Activated CD8-positive, alpha-beta memory T cell treated with anti-CD3 and anti-CD28 coated beads for 1 hour (primary cell): ENCODE measurements at regions not wholly inside any gene's neighbourhood (a gene's known extent, or its start where the extent isn't known, plus 50 kb on each side); places are given as distances from the start of the nearest gene placed in this dataset.
"Not testable (repeated sequence)": the region's sequence is repeated elsewhere in the genome, so short reads cannot be mapped to it uniquely, and the experiment has no call there.

Experiments used
- DNase-seq, 2 donors: peaks; one replicate each; pipeline ENCODE4 v3.0.0-alpha.2; 2020; ENCODE audit warnings: low read depth in 1 of 2; ENCODE audit errors: extremely low read depth in 1 of 2

DNA sequence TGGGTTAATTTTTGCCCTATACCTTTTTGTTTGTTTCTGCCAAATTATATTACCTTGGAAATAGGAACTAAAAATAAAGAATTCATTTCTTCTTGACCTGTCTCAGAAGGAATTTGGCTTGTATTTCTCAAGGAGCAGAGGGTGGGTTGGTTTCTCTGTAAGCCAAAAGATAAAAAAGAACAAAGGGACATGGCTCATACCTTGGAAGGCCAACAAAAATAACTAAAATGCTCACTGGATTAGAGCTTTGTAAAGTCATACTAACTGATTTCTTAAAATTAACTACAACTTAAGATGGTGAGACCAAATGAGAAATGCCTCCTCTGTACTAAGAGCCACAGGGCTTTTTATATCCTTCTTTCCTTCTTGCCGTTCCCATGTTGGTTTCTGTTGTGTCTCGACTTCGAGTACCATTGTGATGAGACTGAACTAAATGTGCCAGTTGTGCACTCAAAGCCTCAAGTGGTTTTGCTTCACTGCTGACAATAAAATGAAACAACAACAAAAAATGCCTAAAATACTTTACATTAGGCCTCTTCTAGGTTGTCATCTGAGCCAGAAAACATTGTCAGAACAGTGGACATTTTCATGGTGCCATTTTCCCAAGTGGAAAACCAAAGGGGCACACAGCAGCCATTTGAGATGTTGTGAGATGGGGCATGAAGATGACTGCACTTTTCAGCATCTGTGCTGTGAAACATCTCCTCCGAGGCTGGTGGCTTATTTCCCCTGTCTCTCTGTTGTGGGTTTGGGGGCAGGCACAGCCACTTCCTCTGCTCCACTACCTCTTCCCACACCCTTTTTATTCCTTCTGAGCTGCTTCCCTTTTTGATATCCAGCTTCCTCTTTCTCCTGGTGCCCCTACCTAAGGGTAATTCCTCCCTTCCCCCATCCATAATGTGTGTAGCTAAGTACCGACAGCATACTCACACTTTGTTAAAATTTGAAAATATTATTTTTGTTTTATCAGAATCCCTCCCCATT is 51.8 kb upstream of the AGR3 start:
- no peak for DNase-seq

DNA sequence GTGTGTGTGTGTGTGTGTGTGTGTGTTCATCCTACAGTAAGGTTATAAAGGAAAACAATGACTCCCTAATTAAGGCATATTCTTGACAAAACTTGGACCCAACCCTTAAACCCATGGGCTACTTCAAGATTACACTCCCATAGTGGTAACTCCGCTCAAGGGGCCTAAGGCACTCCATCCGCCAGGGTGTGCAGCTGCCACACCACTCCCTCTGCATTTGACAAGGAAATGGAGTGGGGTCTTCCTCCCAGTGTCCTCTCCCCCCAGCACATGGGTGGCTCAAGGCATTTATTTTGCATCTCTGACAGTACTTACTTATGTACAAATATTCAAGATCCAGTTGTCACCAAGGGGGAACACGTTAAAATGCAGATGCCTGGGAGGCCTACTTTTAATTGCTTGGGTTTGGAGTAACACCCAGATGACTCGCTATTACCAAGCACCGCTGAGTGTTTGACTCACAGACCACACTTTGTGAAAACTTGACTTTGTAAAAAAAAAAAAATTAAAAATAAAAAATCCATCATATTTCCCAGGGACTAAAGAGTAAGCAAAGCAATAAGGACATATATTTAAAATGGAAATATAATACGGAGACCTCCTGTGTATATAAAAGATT is 53.0 kb upstream of the AGR3 start:
- no peak for DNase-seq

DNA sequence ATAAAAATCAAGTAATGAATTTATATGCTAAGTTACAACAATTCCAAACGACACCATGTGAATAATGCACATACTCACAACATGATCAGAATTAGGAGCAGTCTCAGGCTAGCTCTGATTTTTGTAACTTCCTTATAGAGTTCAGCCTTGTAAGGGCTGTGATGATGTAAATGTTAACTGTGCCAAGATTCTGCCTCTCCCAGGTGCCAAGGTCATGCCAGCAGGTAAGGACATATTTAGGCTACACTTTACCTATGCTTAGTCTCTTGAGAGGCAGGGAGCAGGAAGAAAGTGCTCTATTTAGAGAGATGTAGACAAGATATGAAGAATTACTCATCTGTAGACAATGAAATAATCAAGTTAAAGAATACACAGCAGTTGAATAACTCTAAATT is 53.6 kb upstream of the AGR3 start:
- no peak for DNase-seq

DNA sequence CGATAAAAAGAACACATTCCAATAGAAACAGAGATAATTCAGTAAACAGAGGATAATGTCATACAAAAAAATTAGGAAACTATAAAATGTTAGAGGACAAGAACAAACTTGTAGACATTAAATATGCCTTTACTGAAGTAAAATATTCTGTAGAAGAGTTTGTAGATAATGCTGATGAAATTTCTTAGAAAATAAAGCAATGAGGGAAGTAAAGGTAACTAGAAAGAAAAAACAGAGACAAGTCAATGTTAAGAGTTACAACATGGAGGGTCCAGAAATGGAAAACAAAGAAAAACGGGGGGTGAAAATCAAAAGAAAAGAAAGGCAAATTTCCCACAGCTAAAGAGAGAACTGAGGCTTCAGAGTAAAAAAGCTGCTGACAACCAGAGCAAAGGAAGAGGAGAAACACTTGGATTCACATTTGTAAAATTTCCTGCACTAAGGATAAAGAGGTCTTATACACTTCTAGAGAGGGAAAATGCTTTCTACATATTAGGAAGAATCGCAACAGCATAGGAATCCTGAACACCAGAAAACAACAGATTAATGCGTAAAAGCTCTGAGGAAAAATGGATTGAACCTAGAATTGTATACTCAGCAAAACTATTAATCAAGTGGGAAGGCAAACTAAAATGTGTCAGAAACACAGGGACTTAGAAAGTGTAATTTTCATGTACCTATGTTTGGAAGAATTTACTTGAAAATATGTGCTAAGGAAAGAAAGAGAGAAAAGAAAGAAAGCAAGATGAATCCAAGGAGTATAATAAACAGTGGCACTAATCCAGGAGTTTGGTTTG is 55.0 kb upstream of the AGR3 start:
- DNase-seq, result no peak

DNA sequence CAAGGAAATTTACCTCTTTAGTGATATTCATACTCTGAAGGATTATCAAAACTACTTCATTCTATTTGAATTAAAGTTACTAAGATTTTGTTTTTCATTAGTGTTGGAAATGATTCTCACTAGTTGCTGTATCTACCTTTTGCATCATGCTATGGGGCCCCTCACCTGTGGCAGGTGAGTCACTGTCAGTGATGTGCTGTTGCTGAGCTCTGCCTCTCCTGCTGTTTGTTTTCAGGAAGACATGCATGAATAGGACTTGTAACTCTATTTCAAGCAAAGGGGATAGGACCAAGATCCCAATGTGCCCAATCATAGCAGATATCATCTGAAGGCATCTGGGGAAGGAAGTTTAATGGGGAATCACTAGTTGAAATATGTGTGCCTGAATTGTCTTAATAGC is 57.4 kb upstream of the AGR3 start:
- no peak for DNase-seq

DNA sequence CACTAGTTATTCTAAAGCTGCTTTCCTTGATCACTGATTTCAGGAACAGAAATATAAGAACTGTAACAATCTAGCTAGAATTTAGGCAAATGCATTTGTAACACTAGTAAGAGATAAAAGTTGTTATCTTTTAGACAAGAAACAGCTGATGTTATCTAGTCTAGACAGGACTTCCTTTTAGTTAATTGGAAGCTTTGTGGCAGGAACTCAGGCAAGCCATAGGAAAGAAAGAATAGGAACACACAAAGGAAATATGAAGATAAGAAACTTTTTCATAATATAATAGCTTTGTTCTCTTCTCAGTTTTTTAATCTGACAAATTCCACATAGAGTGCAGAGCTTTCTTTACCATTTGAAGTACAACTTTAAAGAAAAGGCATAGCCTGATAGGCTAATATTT is 59.0 kb upstream of the AGR3 start:
- no peak for DNase-seq

DNA sequence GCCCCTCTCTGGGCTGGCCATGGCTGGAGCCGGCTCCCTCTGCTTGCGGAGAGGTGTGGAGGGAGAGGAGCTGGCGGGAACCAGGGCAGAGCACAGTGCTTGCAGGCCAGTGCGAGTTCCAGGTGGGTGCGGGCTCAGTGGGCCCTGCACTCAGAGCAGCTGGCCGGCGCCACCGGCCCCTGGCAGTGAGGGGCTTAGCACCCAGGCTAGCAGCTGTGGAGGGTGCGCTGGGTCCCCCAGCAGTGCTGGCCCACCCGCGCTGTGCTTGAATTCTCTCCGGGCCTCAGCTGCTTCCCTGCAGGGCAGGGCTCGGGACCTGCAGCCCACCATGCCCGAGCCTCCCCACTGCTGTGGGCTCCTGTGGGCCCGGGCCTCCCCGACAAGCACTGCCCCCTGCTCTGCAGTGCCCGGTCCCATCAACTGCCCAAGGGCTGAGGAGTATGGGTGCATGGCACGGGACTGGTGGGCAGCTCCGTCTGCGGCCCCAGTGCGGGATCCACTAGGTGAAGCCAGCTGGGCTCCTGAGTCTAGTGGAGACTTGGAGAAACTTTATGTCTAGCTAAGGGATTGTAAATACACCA is 61.2 kb upstream of the AGR3 start:
- no peak for DNase-seq

DNA sequence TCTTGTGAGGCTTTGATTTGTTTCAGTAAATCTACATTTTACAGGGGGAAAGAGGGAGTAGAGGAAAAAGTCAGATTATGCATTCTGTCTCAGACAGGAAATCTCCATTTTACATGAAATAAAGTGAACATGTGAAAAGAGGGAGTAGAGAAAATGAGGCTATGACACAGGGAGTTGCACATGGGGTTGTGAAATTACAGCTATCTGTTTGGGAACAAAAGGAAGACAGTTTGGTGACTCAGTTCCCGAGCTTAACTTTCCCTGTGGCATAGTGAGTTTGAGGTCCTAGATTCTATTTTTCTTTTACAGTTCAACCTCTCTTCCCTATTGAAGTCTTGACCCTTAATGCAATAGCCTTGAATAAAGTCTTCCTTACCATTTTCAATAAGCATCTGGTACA is 63.2 kb upstream of the AGR3 start:
- no peak for DNase-seq

DNA sequence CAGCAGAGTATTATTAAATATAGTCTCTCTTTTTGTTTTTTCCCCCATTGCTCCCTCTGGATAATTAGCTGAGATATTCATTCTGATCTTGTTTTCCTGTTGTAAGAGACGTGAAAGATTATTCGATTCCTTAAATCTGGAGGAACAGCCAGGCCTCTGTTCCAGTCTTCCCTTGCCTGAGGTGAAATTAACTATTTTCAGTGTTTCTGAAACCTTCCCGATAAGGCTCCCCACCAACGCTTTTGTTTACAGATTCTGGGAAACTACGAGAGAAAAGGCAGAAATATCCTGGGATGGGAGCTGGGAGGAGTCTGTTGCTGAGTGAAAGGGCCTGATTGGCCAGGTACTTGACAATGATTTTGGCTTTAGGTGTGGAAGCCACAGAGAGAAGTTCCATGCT is 63.6 kb upstream of the AGR3 start:
- DNase-seq, result no peak

DNA sequence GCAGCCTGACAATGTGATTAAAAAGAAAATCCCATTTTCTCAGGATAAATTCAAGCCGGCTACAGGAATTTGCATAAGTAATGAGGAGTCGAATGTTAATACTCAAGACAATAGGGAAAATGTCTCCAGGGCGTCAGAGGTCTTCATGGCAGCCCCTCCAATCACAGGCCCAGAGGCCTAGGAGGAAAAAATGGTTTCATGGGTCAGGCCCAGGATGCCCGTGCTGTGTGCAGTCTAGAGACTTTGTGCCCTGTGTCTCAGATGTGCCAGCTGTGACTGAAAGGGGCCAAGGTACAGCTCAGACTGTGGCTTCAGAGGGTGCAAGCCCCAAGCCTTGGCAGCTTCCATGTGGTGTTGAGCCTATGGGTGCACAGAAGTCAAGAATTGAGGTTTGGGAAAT is 66.3 kb upstream of the AGR3 start:
- DNase-seq, result not testable (repeated sequence)

DNA sequence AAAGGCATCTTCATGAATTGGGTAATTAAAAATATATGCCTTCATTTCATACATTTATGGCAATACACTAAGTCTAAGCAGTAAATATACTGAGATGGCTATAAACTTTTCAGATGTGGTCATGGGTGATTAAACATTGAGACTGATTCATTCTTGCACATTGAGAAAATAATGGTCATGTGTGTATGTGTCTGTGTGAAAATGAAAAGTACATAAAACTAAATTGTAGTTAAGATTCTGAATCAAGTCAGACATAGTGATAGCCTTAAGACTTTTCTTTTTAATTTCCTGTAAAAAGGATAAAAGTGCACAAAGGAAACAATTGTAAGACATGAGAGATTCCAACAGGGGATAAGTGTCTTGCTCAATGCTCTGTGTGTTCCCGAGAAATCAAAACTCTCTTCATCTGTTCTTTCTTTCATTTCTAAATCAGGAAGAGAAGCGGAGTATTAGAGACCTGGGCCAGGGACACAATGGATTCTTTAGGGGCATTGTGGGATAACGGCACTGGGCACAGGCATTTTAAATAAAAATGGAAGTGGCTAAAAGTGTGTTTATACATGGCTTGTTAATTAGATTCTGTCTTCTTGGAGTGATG is 69.8 kb upstream of the AGR3 start:
- DNase-seq, result no peak

DNA sequence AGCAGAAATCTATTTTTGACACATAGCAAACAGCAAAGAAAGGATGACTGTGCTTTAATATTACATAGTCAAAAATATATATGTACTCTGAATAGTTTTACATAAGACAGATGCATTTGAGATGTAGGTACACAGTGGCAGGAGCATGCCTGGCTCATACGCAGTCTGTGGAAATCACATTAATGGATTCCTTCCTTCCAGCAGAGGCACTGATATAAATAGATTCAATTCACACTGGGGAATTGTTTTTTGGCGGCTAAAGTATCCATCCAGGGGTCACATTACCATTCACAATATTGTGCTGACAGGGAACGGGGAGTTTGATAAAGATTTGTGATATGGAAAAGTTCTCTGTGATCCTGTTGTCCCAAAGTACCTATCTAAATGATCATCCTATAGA is 72.5 kb upstream of the AGR3 start:
- no peak for DNase-seq

DNA sequence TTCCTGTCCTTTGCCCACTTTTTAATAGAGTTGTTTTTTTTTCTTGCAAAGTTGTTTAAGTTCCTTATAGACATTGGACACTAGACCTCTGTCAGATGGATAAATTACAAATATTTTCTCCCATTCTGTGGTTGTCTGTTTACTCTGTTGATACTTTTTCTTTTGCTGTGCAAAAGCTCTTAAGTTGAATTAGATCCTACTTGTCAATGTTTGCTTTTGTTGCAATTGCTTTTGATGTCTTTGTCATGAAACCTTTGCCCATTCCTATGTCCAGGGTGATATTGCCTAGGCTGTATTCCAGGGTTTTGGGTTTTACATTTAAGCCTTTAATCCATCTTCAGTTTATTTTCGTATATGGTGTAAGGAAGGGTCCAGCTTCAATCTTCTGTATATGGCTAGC is 76.9 kb upstream of the AGR3 start:
- DNase-seq, result no peak

DNA sequence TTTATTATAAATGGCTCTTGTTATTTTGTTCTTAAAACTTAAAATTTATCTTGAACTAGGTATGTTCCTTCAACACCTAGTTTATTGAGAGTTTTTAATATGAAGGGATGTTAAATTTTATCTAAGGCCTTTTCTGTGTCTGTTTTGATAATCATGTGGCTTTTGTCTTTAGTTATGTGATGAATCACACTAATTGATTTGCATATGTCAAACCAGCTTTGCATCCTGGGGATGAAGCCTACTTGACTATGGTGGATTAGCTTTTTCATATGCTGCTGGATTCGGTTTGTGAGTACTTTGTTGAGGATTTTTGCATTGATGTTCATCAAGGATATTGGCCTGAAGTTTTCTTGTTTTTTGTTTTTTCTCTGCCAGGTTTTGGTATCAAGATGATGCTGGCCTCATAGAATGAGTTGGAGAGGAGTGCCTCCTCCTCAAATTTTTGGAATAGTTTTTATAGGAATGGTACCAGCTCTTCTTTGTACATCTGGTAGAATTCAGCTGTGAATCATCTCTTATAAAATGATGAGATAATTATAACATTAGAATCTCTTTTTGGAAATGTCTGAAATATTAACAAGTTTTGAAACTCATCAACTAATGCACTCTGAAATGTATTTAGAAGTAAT is 78.7 kb upstream of the AGR3 start:
- DNase-seq, result no peak

DNA sequence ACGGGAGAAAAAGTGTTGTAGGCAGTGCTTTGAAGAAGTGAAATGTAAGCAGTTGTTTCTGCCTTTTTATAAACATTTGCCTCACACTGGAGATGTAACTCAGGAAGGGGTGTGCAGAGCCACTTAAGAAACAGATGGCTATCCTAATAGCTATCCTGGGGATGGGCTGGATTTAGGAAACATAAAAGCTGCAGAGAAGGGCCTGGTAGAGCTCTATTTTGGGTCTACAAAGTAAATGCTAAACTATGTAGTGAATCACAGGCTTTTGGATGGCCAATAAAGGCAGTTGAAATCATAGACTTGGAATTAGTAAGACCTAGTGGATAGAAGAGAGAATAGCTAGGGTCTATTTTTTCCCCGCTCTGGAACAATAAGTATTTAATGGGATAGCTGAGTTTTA is 79.9 kb upstream of the AGR3 start:
- no peak for DNase-seq

DNA sequence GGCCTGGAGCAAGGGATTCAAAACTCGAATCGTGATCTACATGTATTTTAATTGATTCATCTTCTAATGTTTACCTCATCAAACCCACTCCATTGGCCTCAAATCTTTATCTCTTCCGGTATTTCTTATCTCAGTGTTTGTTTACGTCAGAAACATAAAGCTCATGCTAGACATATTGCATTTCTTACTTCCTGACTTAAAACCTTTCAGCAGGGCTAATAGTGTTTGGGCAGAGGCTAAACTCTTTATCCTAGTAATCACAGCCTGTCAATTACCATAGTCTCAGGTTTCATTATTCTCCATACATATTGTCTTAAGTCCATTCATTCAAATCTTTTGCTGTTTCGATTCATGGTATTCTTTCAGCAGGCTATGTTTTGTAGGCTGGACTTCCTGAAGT is 81.3 kb upstream of the AGR3 start:
- no peak for DNase-seq

DNA sequence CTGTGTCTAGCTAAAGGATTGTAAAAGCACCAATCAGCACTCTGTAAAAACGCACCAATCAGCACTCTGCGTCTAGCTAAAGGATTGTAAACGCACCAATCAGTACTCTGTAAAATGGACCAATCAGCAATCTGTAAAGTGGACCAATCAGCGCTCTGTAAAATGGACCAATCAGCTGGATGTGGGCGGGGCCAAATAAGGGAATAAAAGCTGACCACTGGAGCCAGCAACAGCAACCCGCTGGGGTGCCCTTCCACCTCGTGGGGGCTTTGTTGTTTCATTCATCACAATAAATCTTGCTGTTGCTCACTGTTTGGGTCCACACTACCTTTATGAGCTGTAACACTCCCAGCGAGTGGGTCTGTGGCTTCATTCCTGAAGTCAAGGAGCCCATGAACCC is 83.9 kb upstream of the AGR3 start:
- not testable (repeated sequence) for DNase-seq

DNA sequence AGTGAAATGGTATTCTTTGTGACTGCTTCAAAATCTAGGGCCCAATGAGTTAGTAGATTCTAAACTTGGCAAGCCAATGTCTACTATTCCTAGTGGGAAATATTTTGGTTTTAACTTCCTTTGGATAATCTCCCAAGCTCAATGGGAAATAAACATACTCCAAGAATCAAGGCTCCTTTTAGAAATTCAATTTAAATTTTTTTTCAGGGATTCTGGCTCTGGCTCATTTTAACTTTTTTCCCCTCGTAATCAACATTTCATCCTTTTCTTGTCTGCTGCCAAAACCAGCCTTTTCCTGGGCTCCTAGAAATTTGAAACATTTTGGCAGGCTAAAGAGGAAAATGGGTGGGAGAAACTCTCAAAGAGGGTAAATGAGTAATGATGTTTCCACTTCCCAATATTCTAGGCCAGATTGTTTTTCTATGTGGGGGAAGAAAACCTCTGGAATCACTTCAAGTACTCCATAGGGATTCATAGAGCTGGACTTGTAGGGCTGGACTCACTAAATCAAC is 85.6 kb upstream of the AGR3 start:
- DNase-seq, result no peak

DNA sequence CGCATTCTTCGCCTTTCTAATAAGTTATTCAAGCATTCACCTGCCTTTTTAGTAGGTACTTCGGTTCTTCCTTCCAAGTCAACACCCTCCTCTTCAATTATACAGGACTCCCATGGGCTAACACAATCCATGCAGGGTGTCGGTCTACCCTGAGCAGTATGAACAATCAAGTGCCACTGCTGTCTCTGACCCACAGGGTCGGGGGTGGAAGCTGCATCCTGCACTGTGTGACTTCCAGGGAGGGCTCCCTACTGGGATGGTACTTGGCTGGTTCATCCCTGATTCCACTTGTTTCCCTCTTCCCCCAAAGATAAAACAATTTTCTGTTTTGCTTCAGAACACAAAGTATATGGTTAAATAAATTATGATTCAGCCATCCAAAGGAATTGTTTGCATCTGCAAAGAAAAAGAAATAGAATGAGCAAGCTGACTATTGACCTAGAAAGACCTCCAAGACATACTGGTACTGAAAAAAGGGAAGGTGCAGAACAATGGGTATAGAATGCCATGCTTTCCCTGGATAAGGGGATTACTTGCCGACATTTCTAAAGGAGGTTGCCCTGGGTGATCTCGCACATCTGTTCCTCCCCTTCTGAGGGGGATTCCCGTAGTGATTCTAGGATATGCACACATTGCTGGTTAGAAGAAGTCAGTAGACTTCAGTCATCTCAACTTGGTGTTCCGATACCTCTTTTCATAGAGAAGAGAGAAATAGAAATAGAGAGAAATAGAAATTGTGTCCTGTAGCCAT is 89.1 kb upstream of the AGR3 start:
- no peak for DNase-seq

DNA sequence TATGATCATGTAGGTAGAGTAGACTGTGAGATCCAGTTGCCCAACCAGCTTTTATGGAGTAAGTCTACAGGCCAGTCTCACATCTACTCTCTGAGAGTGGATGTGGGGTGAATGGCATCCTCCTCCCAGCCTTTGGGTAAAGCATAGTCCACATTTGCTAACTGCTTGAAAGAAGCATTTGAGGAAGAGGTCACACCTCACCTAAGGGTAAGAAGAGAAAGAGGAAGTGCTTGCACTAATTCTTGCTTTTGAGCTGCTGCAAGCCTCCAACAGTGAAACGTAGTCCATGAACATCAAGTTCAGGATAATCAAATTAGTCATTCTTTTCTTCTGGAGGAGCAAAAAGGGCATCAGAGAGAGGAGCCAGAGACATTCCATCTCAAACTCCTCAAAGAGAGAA is 93.9 kb upstream of the AGR3 start:
- no peak for DNase-seq
